RWPE2 (cell line): ENCODE measurements at regions not wholly inside any gene's neighbourhood (a gene's known extent, or its start where the extent isn't known, plus 50 kb on each side); places are given as distances from the start of the nearest gene placed in this dataset.

Source experiments
- ATAC-seq: fragments of 200-7000 bp; cut with Tn5 transposase; 3 replicates; pipeline ENCODE4 v1.9.1; 2021; ENCODE audit warnings: low read depth
- DNase-seq: peaks from one replicate; pipeline ENCODE4 v3.0.0-alpha.2; 2020; ENCODE audit warnings: low spot score
- H3K27ac ChIP-seq: fragments of 450-650 bp; 2 replicates; pipeline ENCODE4 v1.5.1; 2017; ENCODE audit warnings: mild to moderate bottlenecking; ENCODE audit not compliant: poor library complexity, severe bottlenecking
- H3K27me3 ChIP-seq: fragments of 250-450 bp; sonication (Bioruptor Pico); 2 replicates; pipeline ENCODE4 v1.5.1; 2021; ENCODE audit warnings: mild to moderate bottlenecking, moderate library complexity; ENCODE audit not compliant: insufficient read depth, poor library complexity, severe bottlenecking
- H3K36me3 ChIP-seq: fragments of 250-450 bp; sonication (Bioruptor Pico); 2 replicates; pipeline ENCODE4 v1.5.1; 2020; ENCODE audit warnings: low read depth, mild to moderate bottlenecking, moderate library complexity
- H3K4me1 ChIP-seq: fragments of 250-450 bp; sonication (Bioruptor Pico); 2 replicates; pipeline ENCODE4 v1.5.1; 2021; ENCODE audit warnings: mild to moderate bottlenecking, moderate library complexity; ENCODE audit not compliant: insufficient read depth, poor library complexity, severe bottlenecking
- H3K4me3 ChIP-seq: fragments of 250-450 bp; sonication (Bioruptor Pico); 2 replicates; pipeline ENCODE4 v1.5.1; 2021; ENCODE audit warnings: mild to moderate bottlenecking, moderate library complexity; ENCODE audit not compliant: severe bottlenecking
- H3K9me3 ChIP-seq: fragments of 250-450 bp; sonication (Bioruptor Pico); 2 replicates; pipeline ENCODE4 v1.5.1; 2021; ENCODE audit warnings: mild to moderate bottlenecking, moderate library complexity; ENCODE audit not compliant: severe bottlenecking
- TF ChIP-seq, protein P1 (sequence below): fragments of 450-650 bp; IDR thresholded peaks from one replicate; pipeline ENCODE4 v1.5.1; 2017; ENCODE audit warnings: mild to moderate bottlenecking, moderate library complexity; ENCODE audit not compliant: poor library complexity, severe bottlenecking

DNA sequence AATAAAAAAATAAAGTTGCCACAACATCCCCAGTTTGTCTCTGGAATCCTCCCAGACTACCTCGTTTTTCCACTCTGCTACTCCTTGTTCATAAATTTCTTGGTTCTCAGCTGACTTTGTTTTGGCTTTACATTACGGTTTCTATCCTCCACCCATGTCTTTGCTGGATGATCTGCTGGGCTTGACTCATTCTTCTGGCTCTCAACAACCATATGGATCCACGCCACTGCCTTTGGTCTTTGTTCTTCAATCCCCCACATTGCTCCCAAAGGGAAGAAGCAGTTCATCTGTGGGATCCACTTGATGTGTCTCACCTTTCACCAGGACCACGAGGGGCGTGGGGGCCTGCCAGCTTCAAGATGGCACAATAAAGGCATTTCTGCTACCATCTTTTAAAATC, 67.1 kb upstream of the NBL1 start:
- no peaks in the 10 kb centered on the region for H3K9me3 ChIP-seq
- TF ChIP-seq, protein P1, sequence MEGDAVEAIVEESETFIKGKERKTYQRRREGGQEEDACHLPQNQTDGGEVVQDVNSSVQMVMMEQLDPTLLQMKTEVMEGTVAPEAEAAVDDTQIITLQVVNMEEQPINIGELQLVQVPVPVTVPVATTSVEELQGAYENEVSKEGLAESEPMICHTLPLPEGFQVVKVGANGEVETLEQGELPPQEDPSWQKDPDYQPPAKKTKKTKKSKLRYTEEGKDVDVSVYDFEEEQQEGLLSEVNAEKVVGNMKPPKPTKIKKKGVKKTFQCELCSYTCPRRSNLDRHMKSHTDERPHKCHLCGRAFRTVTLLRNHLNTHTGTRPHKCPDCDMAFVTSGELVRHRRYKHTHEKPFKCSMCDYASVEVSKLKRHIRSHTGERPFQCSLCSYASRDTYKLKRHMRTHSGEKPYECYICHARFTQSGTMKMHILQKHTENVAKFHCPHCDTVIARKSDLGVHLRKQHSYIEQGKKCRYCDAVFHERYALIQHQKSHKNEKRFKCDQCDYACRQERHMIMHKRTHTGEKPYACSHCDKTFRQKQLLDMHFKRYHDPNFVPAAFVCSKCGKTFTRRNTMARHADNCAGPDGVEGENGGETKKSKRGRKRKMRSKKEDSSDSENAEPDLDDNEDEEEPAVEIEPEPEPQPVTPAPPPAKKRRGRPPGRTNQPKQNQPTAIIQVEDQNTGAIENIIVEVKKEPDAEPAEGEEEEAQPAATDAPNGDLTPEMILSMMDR: no peak
- H3K27me3 ChIP-seq: no peaks in the 10 kb centered on the region
- H3K27ac ChIP-seq: no peak overlapping the region
- ATAC-seq (no peak), DNase-seq (no peak)
- no peaks in the 10 kb centered on the region for H3K36me3 ChIP-seq
- H3K4me1 ChIP-seq: no peaks in the 10 kb centered on the region
- no peak overlapping the region for H3K4me3 ChIP-seq

- no peak overlapping the region for H3K27ac ChIP-seq
- H3K4me1 ChIP-seq: no peaks in the 10 kb centered on the region
- no peaks in the 10 kb centered on the region for H3K36me3 ChIP-seq
- no peaks in the 10 kb centered on the region for H3K27me3 ChIP-seq
- DNase-seq (no peak), ATAC-seq (no peak)
- H3K9me3 ChIP-seq: no peaks in the 10 kb centered on the region
- no peak overlapping the region for H3K4me3 ChIP-seq
- TF ChIP-seq, protein P1: no peak
Measured at GRCh38 chr1:19569786-19570185, 74.3 kb upstream of the NBL1 start.

DNA sequence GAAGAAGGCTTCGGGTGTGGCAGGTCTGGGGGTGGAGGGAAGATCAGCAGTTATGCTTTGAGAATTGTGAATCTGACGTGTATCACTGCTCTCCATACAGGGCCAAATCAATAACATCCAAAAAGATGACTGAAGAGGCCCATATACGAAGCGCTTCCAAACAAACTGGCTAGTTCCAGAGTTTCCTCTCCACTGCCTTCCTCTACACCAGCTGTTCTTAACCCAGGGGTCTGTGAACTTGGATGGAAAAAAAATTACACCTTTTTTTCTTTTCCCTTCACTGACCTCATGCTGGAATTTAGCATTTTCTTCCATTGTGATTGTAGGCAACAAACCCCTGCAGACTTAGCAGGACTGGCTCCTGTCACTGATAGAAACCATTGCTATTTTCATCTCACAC, 77.1 kb upstream of the NBL1 start:
- H3K27ac ChIP-seq: no peak overlapping the region
- no peaks in the 10 kb centered on the region for H3K36me3 ChIP-seq
- TF ChIP-seq, protein P1: no peak
- DNase-seq (no peak), ATAC-seq (no peak)
- H3K4me1 ChIP-seq: no peaks in the 10 kb centered on the region
- H3K27me3 ChIP-seq: no peaks in the 10 kb centered on the region
- H3K9me3 ChIP-seq: no peaks in the 10 kb centered on the region
- no peak overlapping the region for H3K4me3 ChIP-seq

DNA sequence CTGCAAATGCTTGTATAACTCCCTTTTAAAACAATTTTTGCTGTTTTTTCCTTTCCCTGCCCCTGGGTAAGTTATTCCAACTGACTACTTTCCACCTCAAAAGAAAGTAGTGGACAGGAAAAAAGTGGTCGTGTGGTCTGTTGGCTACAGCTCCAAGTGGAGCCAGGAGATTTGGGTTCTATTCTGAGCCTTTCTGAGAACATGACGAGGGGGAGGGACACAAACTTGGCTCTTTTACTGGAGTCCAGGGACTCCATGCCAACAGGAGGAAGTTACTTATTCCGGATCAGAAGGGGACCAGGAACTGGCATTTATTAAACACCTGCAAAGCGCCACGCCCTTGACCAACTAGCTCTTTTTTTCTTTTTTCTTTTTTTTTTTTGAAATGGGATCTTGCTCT, 79.0 kb upstream of the CAPZB start:
- Histone ChIP-seq H3K36me3 (no peaks in the 10 kb centered on the region), H3K4me1 (no peaks in the 10 kb centered on the region), H3K4me3 (no peak overlapping the region), H3K9me3 (no peaks in the 10 kb centered on the region), H3K27ac (no peak overlapping the region), H3K27me3 (no peaks in the 10 kb centered on the region)
- no peak for ATAC-seq
- DNase-seq: no peak
- TF ChIP-seq, protein P1: no peak

GRCh38 chr1:19563324-19564097, 78.2 kb upstream of the CAPZB start:
- ATAC-seq: no peak
- H3K27ac ChIP-seq: no peak overlapping the region

More at GRCh38 chr1:19563324-19564097, 78.2 kb upstream of the CAPZB start:
- DNase-seq: no peak
- no peaks in the 10 kb centered on the region for H3K4me1 ChIP-seq
- H3K9me3 ChIP-seq: no peaks in the 10 kb centered on the region
- H3K4me3 ChIP-seq: no peak overlapping the region
- no peaks in the 10 kb centered on the region for H3K27me3 ChIP-seq
- TF ChIP-seq, protein P1: no peak
- no peaks in the 10 kb centered on the region for H3K36me3 ChIP-seq
